A549 (cell line): ENCODE measurements at regions not wholly inside any gene's neighbourhood (a gene's known extent, or its start where the extent isn't known, plus 50 kb on each side); places are given as distances from the start of the nearest gene placed in this dataset.

ENCODE experiments used
- ATAC-seq, 2 experiments: fragments of 200-7000 bp in 1 of 2; fragments of >200 bp in 1 of 2; cut with Nextera tagmentation in 1 of 2; cut with Tn5 transposase in 1 of 2; 3 replicates each; pipeline versions ENCODE4 v1.8.0 to v1.9.1; 2018 to 2020; ENCODE audit warnings: mild to moderate bottlenecking in 1 of 2, moderate library complexity in 1 of 2
- CTCF ChIA-PET: fragments of 300-600 bp; sonication (Branson Sonifier 250); formaldehyde crosslinking; extraction: SDS; loops from one replicate; lab custom pipeline; 2021; ENCODE audit warnings: antibody characterized with exemption, inconsistent platforms; lab: Yijun Ruan, JAX
- POLR2A ChIA-PET: fragments of 350-600 bp; formaldehyde crosslinking; extraction: SDS; loops from one replicate; lab custom pipeline; 2021; ENCODE audit warnings: antibody characterized with exemption, inconsistent platforms; lab: Yijun Ruan, JAX
- DNase-seq, 2 experiments: peaks; one replicate each; pipeline versions ENCODE4 v3.0.0 to v3.0.0-alpha.2; 2011 to 2016; ENCODE audit warnings: low read depth in 1 of 2, low spot score in 1 of 2
- FAIRE-seq: peaks from 2 replicates; lab custom pipeline; 2011; peaks lifted over from hg19 to GRCh38; lab: Jason Lieb, UNC
- H3K27ac ChIP-seq, 2 experiments: fragments of >200 bp; sonication (Bioruptor Twin); formaldehyde crosslinking; 3 replicates each; pipeline ENCODE4 v1.5.1; 2016 to 2017
- H3K4me1 ChIP-seq: fragments of >200 bp; sonication (Bioruptor Twin); formaldehyde crosslinking; 3 replicates; pipeline ENCODE4 v1.6.1; 2016
- H3K4me2 ChIP-seq: fragments of >200 bp; sonication (Bioruptor Twin); formaldehyde crosslinking; 3 replicates; pipeline ENCODE4 v1.6.1; 2016
- H3K4me3 ChIP-seq: fragments of >200 bp; sonication (Bioruptor Twin); formaldehyde crosslinking; 3 replicates; pipeline ENCODE4 v1.5.1; 2016
- H3K9me3 ChIP-seq: fragments of >200 bp; sonication (Bioruptor Twin); formaldehyde crosslinking; 3 replicates; pipeline ENCODE4 v1.6.1; 2016
- CBX2 ChIP-seq: fragments of 200-600 bp; sonication (generic); IDR thresholded peaks from 2 replicates; pipeline ENCODE4 v1.6.1; 2016; ENCODE audit warnings: low read depth, mild to moderate bottlenecking, borderline replicate concordance
- CBX8 ChIP-seq: fragments of 200-600 bp; sonication (generic); IDR thresholded peaks from 2 replicates; pipeline ENCODE4 v1.6.1; 2016
- CEBPB ChIP-seq, 2 experiments: fragments of >200 bp in 1 of 2; sonication (Bioruptor Twin) in 1 of 2; formaldehyde crosslinking in 1 of 2; IDR thresholded peaks; 2 replicates each; pipeline ENCODE4 v1.6.1; 2012 to 2016
- CHD4 ChIP-seq: fragments of 200-600 bp; sonication (generic); IDR thresholded peaks from 2 replicates; pipeline ENCODE4 v1.6.1; 2016; ENCODE audit warnings: antibody characterized with exemption, mild to moderate bottlenecking, borderline replicate concordance
- EHF ChIP-seq: fragments of 250-450 bp; sonication (Bioruptor Pico); IDR thresholded peaks from 2 replicates; pipeline ENCODE4 v1.5.0; 2020; ENCODE audit warnings: mild to moderate bottlenecking
- EP300 ChIP-seq, 2 experiments: fragments of >200 bp; sonication (Bioruptor Twin); formaldehyde crosslinking; IDR thresholded peaks; 2 replicates in 1 of 2; 3 replicates in 1 of 2; pipeline ENCODE4 v1.6.1; 2016 to 2017
- FOSB ChIP-seq: fragments of 250-450 bp; sonication (Bioruptor Pico); IDR thresholded peaks from 2 replicates; pipeline ENCODE4 v1.5.0; 2020; ENCODE audit warnings: mild to moderate bottlenecking, moderate library complexity
- FOSL2 ChIP-seq, 2 experiments: fragments of 450-650 bp in 1 of 2; fragments of >200 bp in 1 of 2; sonication (Bioruptor Twin) in 1 of 2; formaldehyde crosslinking; IDR thresholded peaks; 2 replicates each; pipeline versions ENCODE4 v1.5.0 to v1.6.1; 2016 to 2020; ENCODE audit warnings: mild to moderate bottlenecking in 1 of 2, moderate library complexity in 1 of 2
- HOXB13 ChIP-seq: fragments of 250-450 bp; sonication (Bioruptor Pico); IDR thresholded peaks from 2 replicates; pipeline ENCODE4 v1.5.0; 2020; ENCODE audit warnings: low read depth, mild to moderate bottlenecking, moderate library complexity
- JUN ChIP-seq, 2 experiments: fragments of >200 bp; sonication (Bioruptor Twin); formaldehyde crosslinking; IDR thresholded peaks; 2 replicates in 1 of 2; 3 replicates in 1 of 2; pipeline ENCODE4 v1.6.1; 2016 to 2017
- KDM1A ChIP-seq: fragments of 200-600 bp; sonication (generic); IDR thresholded peaks from 2 replicates; pipeline ENCODE4 v1.6.1; 2016; ENCODE audit warnings: low read depth, mild to moderate bottlenecking
- MAZ ChIP-seq: fragments of 150-350 bp; IDR thresholded peaks from 2 replicates; pipeline ENCODE4 v1.6.1; 2014; ENCODE audit warnings: antibody characterized with exemption, low read depth, low read length, borderline replicate concordance
- PBX3 ChIP-seq: IDR thresholded peaks from 2 replicates; pipeline ENCODE4 v1.6.1; 2012
- POLR2A ChIP-seq: IDR thresholded peaks from 2 replicates; pipeline ENCODE4 v1.6.1; 2012; ENCODE audit warnings: mild to moderate bottlenecking, low read length
- POLR2AphosphoS2 ChIP-seq: conservative IDR thresholded peaks from 2 replicates; pipeline ENCODE4 v1.6.1; 2012; ENCODE audit warnings: low read length, improper control_type of control experiment, inconsistent platforms
- RAD21 ChIP-seq, 2 experiments: fragments of >200 bp in 1 of 2; sonication (Bioruptor Twin) in 1 of 2; formaldehyde crosslinking in 1 of 2; IDR thresholded peaks in 1 of 2; conservative IDR thresholded peaks in 1 of 2; 2 replicates in 1 of 2; 3 replicates in 1 of 2; pipeline ENCODE4 v1.6.1; 2012 to 2018; ENCODE audit warnings: inconsistent platforms in 1 of 2
- RARB ChIP-seq: fragments of 250-450 bp; sonication (Bioruptor Pico); IDR thresholded peaks from 2 replicates; pipeline ENCODE4 v1.8.0; 2021; ENCODE audit warnings: mild to moderate bottlenecking, moderate library complexity
- RCOR1 ChIP-seq: fragments of 150-350 bp; IDR thresholded peaks from 2 replicates; pipeline ENCODE4 v1.6.1; 2014; ENCODE audit warnings: antibody characterized with exemption, low read length, low read depth
- TP53 ChIP-seq: fragments of 250-450 bp; sonication (Bioruptor Pico); IDR thresholded peaks from 2 replicates; pipeline ENCODE4 v1.5.0; 2021; ENCODE audit warnings: mild to moderate bottlenecking, moderate library complexity
- ZNF302 ChIP-seq: fragments of 250-450 bp; sonication (Bioruptor Pico); IDR thresholded peaks from 2 replicates; pipeline ENCODE4 v1.9.0; 2021; ENCODE audit warnings: inconsistent platforms, mild to moderate bottlenecking, moderate library complexity
- WGBS: methylation state at CpG from one replicate; pipeline ENCODE4 v1.1.6; 2017; ENCODE audit errors: missing lambda C conversion rate; 5-methylcytosine and 5-hydroxymethylcytosine counted together
- TF ChIP-seq, protein P1 (sequence below): fragments of 450-650 bp; IDR thresholded peaks from 2 replicates; pipeline ENCODE4 v1.6.1; 2014; ENCODE audit warnings: antibody characterized with exemption
- TF ChIP-seq, protein P2 (sequence below): IDR thresholded peaks from 2 replicates; pipeline ENCODE4 v1.6.1; 2012
- TF ChIP-seq, protein P3 (sequence below): fragments of 250-450 bp; sonication (Bioruptor Pico); IDR thresholded peaks from 2 replicates; pipeline ENCODE4 v1.5.0; 2020; ENCODE audit warnings: low read depth, mild to moderate bottlenecking, moderate library complexity
- TF ChIP-seq, protein P4 (sequence below): fragments of 150-350 bp; IDR thresholded peaks from 2 replicates; pipeline ENCODE4 v1.6.1; 2014; ENCODE audit warnings: low read depth, mild to moderate bottlenecking, low read length

GRCh38 chr17:68679882-68680281 is 78.7 kb upstream of the FAM20A start:
- no peak for FAIRE-seq
- Histone ChIP-seq H3K4me2 (no peak overlapping the region), H3K4me3 (no peak overlapping the region), H3K4me1 (no peaks in the 10 kb centered on the region), H3K9me3 (no peaks in the 10 kb centered on the region), H3K27ac (no peak overlapping the region)
- WGBS = 8% methylated on average over 1 of the region's 1 CpG
- ChIA-PET CTCF (no interaction called here), POLR2A (no interaction called here)
- no peak for TF ChIP-seq EP300 (IDR thresholded peaks at IDR 0.05)
- no peak for TF ChIP-seq RCOR1
- TF ChIP-seq CBX8 = no peak
- TF ChIP-seq CHD4 = no peak
- TF ChIP-seq, protein P1, sequence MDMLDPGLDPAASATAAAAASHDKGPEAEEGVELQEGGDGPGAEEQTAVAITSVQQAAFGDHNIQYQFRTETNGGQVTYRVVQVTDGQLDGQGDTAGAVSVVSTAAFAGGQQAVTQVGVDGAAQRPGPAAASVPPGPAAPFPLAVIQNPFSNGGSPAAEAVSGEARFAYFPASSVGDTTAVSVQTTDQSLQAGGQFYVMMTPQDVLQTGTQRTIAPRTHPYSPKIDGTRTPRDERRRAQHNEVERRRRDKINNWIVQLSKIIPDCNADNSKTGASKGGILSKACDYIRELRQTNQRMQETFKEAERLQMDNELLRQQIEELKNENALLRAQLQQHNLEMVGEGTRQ = no peak
- no peak for TF ChIP-seq CEBPB (IDR thresholded peaks at IDR 0.05)
- no peak for TF ChIP-seq HOXB13 (CRISPR knock-in tag)
- no peak for DNase-seq
- no peak for ATAC-seq

GRCh38 chr17:68676856-68677255 is 75.7 kb upstream of the FAM20A start:
- ATAC-seq (no peak), DNase-seq (no peak), FAIRE-seq (no peak)
- ChIA-PET CTCF (no interaction called here), POLR2A (no interaction called here)
- H3K4me2 ChIP-seq = no peak overlapping the region
- H3K27ac ChIP-seq = no peak overlapping the region
- no peak overlapping the region for H3K4me3 ChIP-seq
- TF ChIP-seq TP53 (CRISPR knock-in tag) (no peak), FOSB (no peak), JUN (IDR thresholded peaks at IDR 0.05) (no peak), EHF (CRISPR knock-in tag) (no peak), EP300 (IDR thresholded peaks at IDR 0.05) (no peak), KDM1A (no peak), CBX2 (no peak), POLR2A (no peak), RARB (CRISPR knock-in tag) (no peak), MAZ (no peak), RAD21 (conservative IDR thresholded peaks at IDR 0.05 in 1 of 2, IDR thresholded peaks at IDR 0.05 in 1 of 2) (no peak), PBX3 (no peak), ZNF302 (CRISPR knock-in tag) (no peak), POLR2AphosphoS2 (no peak), FOSL2 (IDR thresholded peaks at IDR 0.05) (no peak), FOSL2 (CRISPR knock-in tag; IDR thresholded peaks at IDR 0.05) (no peak)
- TF ChIP-seq, protein P2, sequence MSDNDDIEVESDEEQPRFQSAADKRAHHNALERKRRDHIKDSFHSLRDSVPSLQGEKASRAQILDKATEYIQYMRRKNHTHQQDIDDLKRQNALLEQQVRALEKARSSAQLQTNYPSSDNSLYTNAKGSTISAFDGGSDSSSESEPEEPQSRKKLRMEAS = no peak
- TF ChIP-seq, protein P3, sequence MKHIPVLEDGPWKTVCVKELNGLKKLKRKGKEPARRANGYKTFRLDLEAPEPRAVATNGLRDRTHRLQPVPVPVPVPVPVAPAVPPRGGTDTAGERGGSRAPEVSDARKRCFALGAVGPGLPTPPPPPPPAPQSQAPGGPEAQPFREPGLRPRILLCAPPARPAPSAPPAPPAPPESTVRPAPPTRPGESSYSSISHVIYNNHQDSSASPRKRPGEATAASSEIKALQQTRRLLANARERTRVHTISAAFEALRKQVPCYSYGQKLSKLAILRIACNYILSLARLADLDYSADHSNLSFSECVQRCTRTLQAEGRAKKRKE (CRISPR knock-in tag) = no peak
- TF ChIP-seq, protein P4, sequence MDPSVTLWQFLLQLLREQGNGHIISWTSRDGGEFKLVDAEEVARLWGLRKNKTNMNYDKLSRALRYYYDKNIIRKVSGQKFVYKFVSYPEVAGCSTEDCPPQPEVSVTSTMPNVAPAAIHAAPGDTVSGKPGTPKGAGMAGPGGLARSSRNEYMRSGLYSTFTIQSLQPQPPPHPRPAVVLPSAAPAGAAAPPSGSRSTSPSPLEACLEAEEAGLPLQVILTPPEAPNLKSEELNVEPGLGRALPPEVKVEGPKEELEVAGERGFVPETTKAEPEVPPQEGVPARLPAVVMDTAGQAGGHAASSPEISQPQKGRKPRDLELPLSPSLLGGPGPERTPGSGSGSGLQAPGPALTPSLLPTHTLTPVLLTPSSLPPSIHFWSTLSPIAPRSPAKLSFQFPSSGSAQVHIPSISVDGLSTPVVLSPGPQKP = no peak
- H3K4me1 ChIP-seq = no peaks in the 10 kb centered on the region
- H3K9me3 ChIP-seq = no peaks in the 10 kb centered on the region
- 48% methylated on average over 8 of the region's 8 CpGs for WGBS
